NCI-H2107 treated with DMSO at 0.1 percent for 48 hours (cell line): ENCODE measurements at regions not wholly inside any gene's neighbourhood (a gene's known extent, or its start where the extent isn't known, plus 50 kb on each side); places are given as distances from the start of the nearest gene placed in this dataset.
"Not testable (repeated sequence)": the region's sequence is repeated elsewhere in the genome, so short reads cannot be mapped to it uniquely, and the experiment has no call there.

Experiments
- DNase-seq: peaks from one replicate; lab custom pipeline; 2025; ENCODE audit not compliant: unreplicated experiment; lab: John Stamatoyannopoulos, UW

- no peak for DNase-seq
Observed at GRCh38 chr22:26768952-26769351, 111.6 kb downstream of the MIAT start.

GRCh38 chr22:26769663-26770062 lies 112.3 kb downstream of the MIAT start:
- DNase-seq, result no peak

- no peak for DNase-seq
Observed at GRCh38 chr22:26770624-26771023, 113.2 kb downstream of the MIAT start.

GRCh38 chr22:26773054-26773453 lies 115.7 kb downstream of the MIAT start:
- not testable (repeated sequence) for DNase-seq

GRCh38 chr22:26775394-26775793 lies 118.0 kb downstream of the MIAT start:
- DNase-seq, result no peak

GRCh38 chr22:26777156-26777801 lies 119.9 kb downstream of the MIAT start:
- DNase-seq, result no peak

GRCh38 chr22:26778372-26778771 lies 121.0 kb downstream of the MIAT start:
- no peak for DNase-seq

- DNase-seq, result no peak
Observed at GRCh38 chr22:26779108-26779507, 121.7 kb downstream of the MIAT start.

GRCh38 chr22:26779929-26780328 lies 122.5 kb downstream of the MIAT start:
- DNase-seq, result no peak

- no peak for DNase-seq
Observed at GRCh38 chr22:26780521-26780920, 123.1 kb downstream of the MIAT start.

- DNase-seq, result no peak
Observed at GRCh38 chr22:26781062-26781461, 123.7 kb downstream of the MIAT start.

GRCh38 chr22:26781596-26781995 lies 124.2 kb downstream of the MIAT start:
- no peak for DNase-seq

GRCh38 chr22:26783885-26784284 lies 126.5 kb downstream of the MIAT start:
- DNase-seq, result no peak

- no peak for DNase-seq
Observed at GRCh38 chr22:26784772-26785171, 127.4 kb downstream of the MIAT start.

- DNase-seq, result no peak
Observed at GRCh38 chr22:26785932-26786331, 128.5 kb downstream of the MIAT start.

GRCh38 chr22:26786398-26786797 lies 129.0 kb downstream of the MIAT start:
- DNase-seq, result no peak

GRCh38 chr22:26789951-26790350 lies 132.6 kb downstream of the MIAT start:
- DNase-seq, result peak; percentile 39

- DNase-seq, result no peak
Observed at GRCh38 chr22:26792522-26792921, 135.1 kb downstream of the MIAT start.

- no peak for DNase-seq
Observed at GRCh38 chr22:26796785-26797184, 139.4 kb downstream of the MIAT start.

GRCh38 chr22:26797910-26798309 lies 140.5 kb downstream of the MIAT start:
- DNase-seq, result no peak

- no peak for DNase-seq
Observed at GRCh38 chr22:26798462-26799065, 141.2 kb downstream of the MIAT start.

- DNase-seq, result no peak
Observed at GRCh38 chr22:26800858-26801257, 143.5 kb downstream of the MIAT start.

GRCh38 chr22:26801449-26801848 lies 144.1 kb downstream of the MIAT start:
- DNase-seq, result no peak
